HG02970 (cell line): ENCODE measurements at regions not wholly inside any gene's neighbourhood (a gene's known extent, or its start where the extent isn't known, plus 50 kb on each side); places are given as distances from the start of the nearest gene placed in this dataset.
A peak's percentile ranks its signal among the peaks of the same experiment; 100 is the strongest.
"Not testable (repeated sequence)": the region's sequence is repeated elsewhere in the genome, so short reads cannot be mapped to it uniquely, and the experiment has no call there.

Experiments used
- ATAC-seq: cut with Tn5 transposase; IDR thresholded peaks from one replicate; pipeline ENCODE4 v1.9.1; 2021; ENCODE audit warnings: mild to moderate bottlenecking, moderate library complexity, moderate number of reproducible peaks; ENCODE audit not compliant: unreplicated experiment, low FRiP score

DNA sequence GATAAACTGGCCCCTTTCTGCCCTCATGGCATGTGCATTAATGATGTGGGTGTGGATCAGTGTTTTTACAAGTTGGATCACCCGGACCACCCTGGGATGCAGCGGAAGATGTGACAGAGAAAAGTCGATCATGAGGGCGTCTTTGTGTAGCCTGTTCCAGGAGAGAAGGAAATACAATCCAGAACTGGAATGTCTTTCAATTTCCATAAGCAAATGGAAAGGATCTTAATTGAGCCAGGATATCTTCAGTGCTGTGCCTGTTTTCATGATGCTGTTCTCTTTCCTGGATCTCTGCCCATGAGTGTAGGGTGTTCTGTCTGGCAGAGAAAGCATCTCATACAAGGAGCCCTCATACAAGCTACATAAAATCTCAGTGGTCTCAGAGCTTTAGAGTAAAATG lies 481.4 kb downstream of the XYLT1 start:
- no peak for ATAC-seq

DNA sequence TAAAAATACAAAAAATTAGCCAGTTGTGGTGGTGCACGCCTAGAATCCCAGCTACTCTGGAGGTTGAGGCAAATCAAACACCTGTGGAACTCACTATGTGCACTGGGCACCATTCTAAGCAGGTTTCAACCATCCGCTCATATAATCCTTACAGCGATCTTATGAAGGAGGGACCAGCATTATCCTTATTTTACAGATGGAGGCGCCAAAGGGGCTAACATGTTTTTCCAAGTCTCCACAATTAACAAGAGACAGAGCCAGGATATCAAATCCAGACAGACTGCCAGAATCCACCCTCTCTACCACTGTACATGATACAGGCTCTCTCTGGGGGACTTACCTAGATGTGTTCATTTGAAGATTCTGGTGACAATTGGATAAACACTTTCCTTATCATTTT lies 479.0 kb downstream of the XYLT1 start:
- ATAC-seq, result no peak

DNA sequence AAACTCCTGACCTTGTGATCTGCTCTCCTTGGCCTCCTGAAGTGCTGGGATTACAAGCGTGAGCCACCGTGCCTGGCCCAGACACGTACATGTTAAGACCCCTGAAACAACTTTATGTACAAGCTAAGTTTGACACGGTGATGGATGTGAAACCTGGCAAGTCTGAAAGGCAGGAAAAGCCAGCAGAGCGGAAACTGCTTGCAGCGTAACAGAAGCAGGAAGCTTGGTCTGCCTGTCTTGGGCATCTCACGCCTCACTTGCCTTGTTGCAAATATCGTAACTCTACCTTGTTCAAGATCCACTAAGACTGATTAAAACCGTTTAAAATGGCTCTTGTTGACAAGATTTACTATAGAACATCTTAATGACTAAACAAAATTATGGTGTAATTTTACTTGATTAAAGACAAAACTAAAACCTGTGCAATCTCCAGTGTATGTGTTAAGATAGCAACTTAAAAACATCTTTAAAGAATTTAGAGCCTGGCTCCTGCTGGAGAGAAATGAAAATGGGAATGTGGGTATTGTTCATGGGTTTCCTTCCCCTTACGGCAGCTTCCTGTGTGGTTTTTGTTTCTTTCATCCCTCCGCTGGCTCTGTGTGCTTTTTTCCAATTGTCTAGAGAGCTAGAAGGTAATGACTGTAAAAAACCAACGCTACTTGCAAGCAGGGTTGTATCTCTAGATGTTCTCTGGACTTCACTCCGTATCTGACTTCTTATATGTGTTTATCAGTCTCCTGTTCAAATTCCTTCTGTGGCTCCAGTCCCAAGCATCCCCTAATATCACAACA lies 477.6 kb downstream of the XYLT1 start:
- ATAC-seq, result no peak

DNA sequence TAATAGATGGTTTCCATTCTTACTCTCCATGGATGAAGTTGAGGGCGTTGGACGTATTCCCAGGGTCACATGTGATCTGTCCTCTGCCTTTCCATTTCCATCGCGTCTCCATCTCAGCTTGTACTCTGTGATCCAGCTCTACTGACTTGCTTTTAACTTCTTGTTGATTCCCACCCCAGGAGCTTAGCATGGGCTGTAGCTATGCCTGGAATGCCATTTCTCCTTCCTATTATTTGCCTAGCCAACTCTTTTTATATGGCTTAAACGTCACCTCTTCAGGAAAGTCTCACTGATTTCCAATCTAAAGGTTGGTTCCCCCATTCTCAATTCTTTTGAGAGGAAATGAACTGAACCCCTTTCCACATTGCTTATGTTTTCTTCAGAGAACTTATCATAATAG lies 475.9 kb downstream of the XYLT1 start:
- no peak for ATAC-seq

DNA sequence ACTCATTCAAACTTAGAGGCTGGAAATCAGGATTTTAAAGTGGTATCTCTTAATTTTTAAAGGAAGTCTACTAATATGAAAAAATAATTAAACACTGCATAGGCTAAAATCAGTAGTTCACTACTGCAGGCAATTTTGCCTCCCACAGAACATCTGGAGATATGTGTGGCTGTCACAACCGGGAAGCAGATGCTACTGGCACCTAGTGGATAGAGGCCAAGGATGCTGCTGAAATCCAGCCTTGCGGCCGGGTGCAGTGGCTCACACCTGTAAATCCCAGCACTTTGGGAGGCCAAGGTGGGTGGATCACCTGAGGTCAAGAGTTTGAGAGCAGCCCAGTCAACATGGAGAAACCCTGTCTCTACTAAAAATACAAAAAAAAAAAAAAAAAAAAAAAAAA lies 473.9 kb downstream of the XYLT1 start:
- no peak for ATAC-seq

GRCh38 chr16:16997349-16997748 lies 473.4 kb downstream of the XYLT1 start:
- no peak for ATAC-seq

DNA sequence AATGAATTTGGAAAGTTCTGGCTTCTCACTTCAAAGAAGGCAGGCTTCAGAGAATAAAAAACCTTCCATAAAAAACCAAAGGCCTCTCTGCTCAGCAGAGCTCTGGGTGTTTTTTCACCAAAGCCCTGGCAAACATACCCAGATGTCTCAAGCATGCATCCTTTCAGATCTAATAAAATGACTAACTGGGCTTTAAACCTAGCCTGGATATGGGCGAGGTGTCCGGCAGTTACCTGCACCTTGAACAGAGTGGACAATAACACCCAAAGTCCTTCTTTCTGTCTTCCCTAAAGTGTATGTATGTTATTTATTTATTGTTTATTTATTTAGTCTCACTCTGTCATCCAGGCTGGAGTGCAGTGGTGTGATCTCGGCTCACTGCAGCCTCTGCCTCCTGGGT lies 469.3 kb downstream of the XYLT1 start:
- ATAC-seq, result no peak

DNA sequence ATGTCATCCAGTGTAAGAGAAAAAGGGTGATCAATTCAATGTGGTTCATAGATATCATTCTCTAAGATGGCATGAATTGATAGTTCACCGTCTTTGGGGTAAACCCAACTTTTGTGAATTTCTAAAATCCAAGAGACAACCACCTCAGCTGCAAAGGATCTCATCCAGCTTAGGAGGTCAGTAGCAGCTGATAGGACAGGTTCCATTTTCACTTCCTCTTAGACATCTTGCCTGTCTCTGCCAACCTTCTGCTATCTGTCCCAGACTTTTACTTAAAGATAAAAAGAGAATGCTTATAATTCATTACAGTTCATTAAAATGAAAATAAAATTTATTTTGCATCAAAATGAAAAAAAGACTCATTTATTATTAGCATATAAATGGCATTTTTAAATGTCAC lies 468.2 kb downstream of the XYLT1 start:
- no peak for ATAC-seq

DNA sequence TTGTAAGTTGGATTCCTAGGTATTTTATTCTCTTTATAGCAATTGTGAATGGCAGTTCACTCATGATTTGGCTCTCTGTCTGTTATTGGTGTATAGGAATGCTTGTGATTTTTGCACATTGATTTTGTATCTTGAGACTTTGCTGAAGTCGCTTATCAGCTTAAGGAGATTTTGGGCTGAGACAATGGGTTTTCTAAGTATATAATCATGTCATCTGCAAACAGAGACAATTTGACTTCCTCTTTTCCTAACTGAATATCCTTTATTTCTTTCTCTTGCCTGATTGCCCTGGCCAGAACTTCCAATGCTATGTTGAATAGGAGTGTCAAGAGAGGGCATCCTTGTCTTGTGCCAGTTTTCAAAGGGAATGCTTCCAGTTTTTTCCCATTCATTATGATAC lies 464.8 kb downstream of the XYLT1 start:
- not testable (repeated sequence) for ATAC-seq

DNA sequence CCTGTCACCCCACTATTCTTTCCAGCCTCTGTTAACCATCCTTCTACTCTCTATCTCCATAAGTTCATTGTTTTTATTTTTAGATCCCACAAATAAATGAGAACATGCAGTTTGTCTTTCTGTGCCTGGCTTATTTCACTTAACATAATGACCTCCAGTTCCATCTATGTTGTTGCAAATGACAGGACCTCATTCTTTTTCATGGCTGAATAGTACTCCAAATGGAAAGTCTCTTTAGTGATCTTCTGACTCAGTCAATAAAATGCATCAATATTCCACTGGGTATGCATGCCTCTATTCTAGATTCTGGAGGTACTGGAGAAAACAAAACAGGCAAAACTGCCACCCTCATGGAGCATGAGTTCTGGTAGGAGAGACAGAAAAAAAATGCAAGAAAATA lies 459.0 kb downstream of the XYLT1 start:
- ATAC-seq, result no peak

DNA sequence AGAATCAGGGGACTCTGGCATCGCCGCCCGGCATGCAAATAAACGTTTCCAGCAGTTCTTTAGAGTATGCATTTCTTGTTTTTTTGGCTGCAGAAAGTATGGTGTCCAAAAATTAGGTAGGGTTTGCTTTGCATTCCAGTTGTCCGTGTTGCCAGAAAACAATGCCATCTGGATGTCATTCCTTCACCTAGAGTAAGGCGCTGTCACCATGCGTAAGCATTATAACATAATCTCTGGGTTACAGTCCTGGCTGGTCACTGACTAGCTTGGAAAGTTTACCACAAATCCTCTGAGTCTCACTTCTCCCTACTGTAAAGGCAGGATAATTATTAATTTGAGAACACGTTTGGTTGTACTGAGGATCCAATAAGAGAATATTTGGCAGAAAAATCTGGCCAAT lies 457.7 kb downstream of the XYLT1 start:
- no peak for ATAC-seq

- ATAC-seq, result no peak
Measured at GRCh38 chr16:17014484-17015121, 456.2 kb downstream of the XYLT1 start.

GRCh38 chr16:17015702-17016101 lies 455.1 kb downstream of the XYLT1 start:
- no peak for ATAC-seq

DNA sequence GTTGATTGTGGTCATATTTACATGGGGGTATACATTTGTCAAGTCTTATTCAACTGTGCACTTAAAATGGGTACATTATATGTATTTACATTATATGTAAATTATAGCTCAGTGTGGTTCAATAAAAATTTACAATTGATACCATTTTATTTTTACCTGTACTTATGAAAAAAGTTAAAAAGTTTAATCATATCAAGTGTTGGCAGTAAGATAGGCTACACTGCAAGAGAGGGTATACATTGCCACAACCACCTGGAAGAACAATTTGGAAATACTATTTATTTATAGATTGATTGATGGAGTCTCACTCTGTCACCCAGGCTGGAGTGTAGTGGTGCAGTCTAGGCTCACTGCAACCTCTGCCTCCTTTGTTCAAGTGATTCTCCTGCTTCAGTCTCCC lies 453.3 kb downstream of the XYLT1 start:
- no peak for ATAC-seq

GRCh38 chr16:17018585-17018939 lies 452.2 kb downstream of the XYLT1 start:
- no peak for ATAC-seq

- no peak for ATAC-seq
Measured at GRCh38 chr16:17019366-17019765, 451.4 kb downstream of the XYLT1 start.

DNA sequence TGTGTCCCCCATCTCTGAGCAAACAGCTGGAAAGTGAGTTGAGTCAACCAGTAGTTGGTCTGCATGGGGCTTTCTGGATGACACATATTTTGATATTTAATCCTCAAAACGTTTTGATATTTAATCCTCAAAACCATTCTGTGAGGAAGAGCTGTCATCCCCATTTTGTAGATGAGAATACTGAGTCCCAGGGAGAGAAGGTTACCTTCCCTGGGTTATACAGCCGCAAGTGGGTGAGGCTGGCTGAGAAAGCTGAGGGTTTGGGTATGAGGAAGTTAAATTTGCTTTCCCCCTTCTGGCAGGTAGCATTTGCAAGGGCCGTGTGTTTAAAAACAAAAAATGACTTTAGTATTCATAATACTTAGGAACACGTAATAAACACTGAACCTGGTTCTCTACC lies 447.2 kb downstream of the XYLT1 start:
- ATAC-seq, result no peak

DNA sequence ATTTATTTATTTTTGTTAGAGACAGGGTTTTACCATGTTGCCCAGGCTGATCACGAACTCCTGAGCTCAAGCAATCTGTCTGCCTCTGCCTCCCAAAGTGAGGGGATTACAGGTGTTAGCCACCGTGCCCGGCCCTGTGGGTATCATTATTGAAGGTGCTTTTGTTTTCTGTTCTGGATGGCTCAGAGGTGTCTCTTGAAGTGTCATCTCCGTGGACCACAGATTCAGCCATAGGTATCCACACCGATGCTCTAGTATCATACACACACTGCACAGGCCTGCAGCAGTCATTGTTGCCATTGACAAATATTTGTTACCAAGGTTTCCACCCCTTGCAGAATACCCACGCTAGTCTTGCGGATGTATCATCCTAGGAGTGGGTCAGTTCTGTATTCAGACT lies 446.2 kb downstream of the XYLT1 start:
- ATAC-seq, result no peak

GRCh38 chr16:17026600-17027242 lies 444.0 kb downstream of the XYLT1 start:
- peak; percentile 83 for ATAC-seq

GRCh38 chr16:17027488-17028129 lies 443.2 kb downstream of the XYLT1 start:
- no peak for ATAC-seq

GRCh38 chr16:17029602-17030350 lies 441.0 kb downstream of the XYLT1 start:
- no peak for ATAC-seq
